GM23338 (cell line): ENCODE measurements at regions not wholly inside any gene's neighbourhood (a gene's known extent, or its start where the extent isn't known, plus 50 kb on each side); places are given as distances from the start of the nearest gene placed in this dataset.

Source experiments
- ATAC-seq: fragments of 200-7000 bp; cut with Tn5 transposase; 3 replicates; pipeline ENCODE4 v1.9.1; 2020
- DNase-seq: peaks from one replicate; pipeline ENCODE4 v3.0.0-alpha.2; 2015; ENCODE audit warnings: low spot score
- H2AFZ ChIP-seq: fragments of 200-600 bp; sonication (generic); 2 replicates; pipeline ENCODE4 v1.8.0; 2016; ENCODE audit warnings: antibody characterized with exemption, mild to moderate bottlenecking, moderate library complexity
- H3F3A ChIP-seq: fragments of 200-600 bp; sonication (generic); replicated peaks from 2 replicates; pipeline ENCODE4 v1.8.0; 2017; ENCODE audit warnings: antibody characterized with exemption, mixed run types, low read depth
- H3K27ac ChIP-seq: fragments of 200-600 bp; sonication (generic); 2 replicates; pipeline ENCODE4 v1.6.1; 2016; ENCODE audit warnings: low read depth
- H3K27me3 ChIP-seq: fragments of 200-600 bp; sonication (generic); 2 replicates; pipeline ENCODE4 v1.8.0; 2016; ENCODE audit warnings: mild to moderate bottlenecking, mixed run types, moderate library complexity; ENCODE audit not compliant: insufficient read depth
- H3K36me3 ChIP-seq: fragments of 200-600 bp; sonication (generic); 2 replicates; pipeline ENCODE4 v1.8.0; 2016; ENCODE audit warnings: mild to moderate bottlenecking; ENCODE audit not compliant: insufficient read depth
- H3K4me1 ChIP-seq: fragments of 200-600 bp; sonication (generic); 2 replicates; pipeline ENCODE4 v1.8.0; 2016; ENCODE audit warnings: mild to moderate bottlenecking, moderate library complexity; ENCODE audit not compliant: insufficient read depth
- H3K4me2 ChIP-seq: fragments of 200-600 bp; sonication (generic); 2 replicates; pipeline ENCODE4 v1.7.1; 2017; ENCODE audit warnings: mixed run types
- H3K4me3 ChIP-seq: fragments of 200-600 bp; sonication (generic); 2 replicates; pipeline ENCODE4 v1.6.1; 2016; ENCODE audit warnings: mixed run types
- H3K79me2 ChIP-seq: fragments of 200-600 bp; sonication (generic); replicated peaks from 2 replicates; pipeline ENCODE4 v1.8.0; 2017; ENCODE audit warnings: mild to moderate bottlenecking; ENCODE audit not compliant: insufficient read depth
- H3K9me2 ChIP-seq: fragments of 200-600 bp; sonication (generic); 2 replicates; pipeline ENCODE4 v1.8.0; 2017; ENCODE audit not compliant: insufficient read depth
- H4K20me1 ChIP-seq: fragments of 200-600 bp; sonication (generic); replicated peaks from 2 replicates; pipeline ENCODE4 v1.8.0; 2017; ENCODE audit warnings: mild to moderate bottlenecking; ENCODE audit not compliant: insufficient read depth
- H3K27ac Mint-ChIP-seq: 2 replicates; pipeline ENCODE4 v1.8.0; 2020; ENCODE audit warnings: inconsistent platforms, mild to moderate bottlenecking, moderate library complexity, mixed read lengths
- H3K27me3 Mint-ChIP-seq: 3 replicates; pipeline ENCODE4 v1.8.0; 2022; ENCODE audit warnings: low read depth, mild to moderate bottlenecking, moderate library complexity, mixed read lengths, inconsistent platforms; ENCODE audit not compliant: insufficient read depth, poor library complexity
- H3K36me3 Mint-ChIP-seq: 3 replicates; pipeline ENCODE4 v1.8.0; 2021; ENCODE audit warnings: low read depth, mild to moderate bottlenecking, inconsistent platforms, moderate library complexity, mixed read lengths
- H3K4me1 Mint-ChIP-seq: 3 replicates; pipeline ENCODE4 v1.8.0; 2020; ENCODE audit warnings: mild to moderate bottlenecking, inconsistent platforms, mixed read lengths
- H3K4me3 Mint-ChIP-seq: 3 replicates; pipeline ENCODE4 v1.8.0; 2021; ENCODE audit warnings: moderate library complexity, mild to moderate bottlenecking, inconsistent platforms, mixed read lengths
- H3K9me3 Mint-ChIP-seq: 3 replicates; pipeline ENCODE4 v1.8.0; 2020; ENCODE audit warnings: moderate library complexity, mild to moderate bottlenecking, inconsistent platforms, mixed read lengths
- CREB1 ChIP-seq: fragments of 250-450 bp; sonication (Bioruptor Pico); IDR thresholded peaks from 2 replicates; pipeline ENCODE4 v1.5.0; 2020; ENCODE audit warnings: low read depth, mild to moderate bottlenecking, moderate library complexity
- CTCF ChIP-seq, 2 experiments: fragments of 200-600 bp in 1 of 2; sonication (generic) in 1 of 2; conservative IDR thresholded peaks; 2 replicates each; pipeline versions ENCODE4 v1.5.1 to v1.6.1; 2016 to 2017; ENCODE audit warnings: antibody characterized with exemption in 2 of 2, low read depth in 2 of 2, mild to moderate bottlenecking in 2 of 2, moderate library complexity in 1 of 2
- ETS1 ChIP-seq: IDR thresholded peaks from 2 replicates; pipeline ENCODE4 v1.6.1; 2016; ENCODE audit warnings: antibody characterized with exemption
- EZH2 ChIP-seq: fragments of 200-600 bp; sonication (generic); IDR thresholded peaks from one replicate; pipeline ENCODE4 v1.8.0; 2017; ENCODE audit warnings: antibody characterized with exemption, mild to moderate bottlenecking, low read depth; ENCODE audit not compliant: unreplicated experiment
- EZH2phosphoT487 ChIP-seq: fragments of 200-600 bp; sonication (generic); IDR thresholded peaks from one replicate; pipeline ENCODE4 v1.8.1; 2018; ENCODE audit warnings: antibody characterized with exemption; ENCODE audit not compliant: unreplicated experiment
- JUNB ChIP-seq: IDR thresholded peaks from one replicate; pipeline ENCODE4 v1.6.1; 2016; ENCODE audit warnings: antibody characterized with exemption; ENCODE audit not compliant: unreplicated experiment
- NANOG ChIP-seq: IDR thresholded peaks from 2 replicates; pipeline ENCODE4 v1.6.1; 2016; ENCODE audit warnings: antibody characterized with exemption, borderline replicate concordance
- POLR2AphosphoS5 ChIP-seq: IDR thresholded peaks from 2 replicates; pipeline ENCODE4 v1.6.1; 2016; ENCODE audit warnings: antibody characterized with exemption, low read depth
- REST ChIP-seq: IDR thresholded peaks from one replicate; pipeline ENCODE4 v1.6.1; 2018; ENCODE audit warnings: antibody characterized with exemption; ENCODE audit not compliant: unreplicated experiment
- STAT1 ChIP-seq: IDR thresholded peaks from one replicate; pipeline ENCODE4 v1.6.1; 2016; ENCODE audit warnings: antibody characterized with exemption; ENCODE audit not compliant: unreplicated experiment
- ZNF114 ChIP-seq: fragments of 250-450 bp; sonication (Bioruptor Pico); IDR thresholded peaks from 2 replicates; pipeline ENCODE4 v1.5.0; 2020; ENCODE audit warnings: mild to moderate bottlenecking, moderate library complexity
- ZNF331 ChIP-seq: fragments of 250-450 bp; sonication (Bioruptor Pico); IDR thresholded peaks from 2 replicates; pipeline ENCODE4 v1.5.0; 2020; ENCODE audit warnings: low read depth, mild to moderate bottlenecking, moderate library complexity
- ZNF462 ChIP-seq: fragments of 250-450 bp; sonication (Bioruptor Pico); IDR thresholded peaks from 2 replicates; pipeline ENCODE4 v1.5.0; 2020; ENCODE audit warnings: mild to moderate bottlenecking, moderate library complexity

- H3K79me2 ChIP-seq, result no peaks in the 10 kb centered on the region
- no peak overlapping the region for H3K27ac Mint-ChIP-seq
- ATAC-seq (no peak), DNase-seq (no peak)
- no peak overlapping the region for H3K4me3 ChIP-seq
- no peaks in the 10 kb centered on the region for H4K20me1 ChIP-seq
- H3K27me3 ChIP-seq, result no peaks in the 10 kb centered on the region
- no peaks in the 10 kb centered on the region for H3K9me3 Mint-ChIP-seq
- no peaks in the 10 kb centered on the region; the same call in 2 of the 3 replicates for H3K36me3 Mint-ChIP-seq
- peaks cover 3% of the 10 kb centered on the region; the same call in 1 of the 2 replicates for H3K4me1 ChIP-seq
- H3K9me2 ChIP-seq, result no peaks in the 10 kb centered on the region
- TF ChIP-seq EZH2 (no peak), STAT1 (no peak), ZNF331 (CRISPR knock-in tag) (no peak), ETS1 (no peak), REST (no peak), EZH2phosphoT487 (no peak), ZNF462 (CRISPR knock-in tag) (no peak), CREB1 (CRISPR knock-in tag) (no peak), POLR2AphosphoS5 (no peak), JUNB (no peak), CTCF (conservative IDR thresholded peaks at IDR 0.05; ENCODE audit: low read depth in 2 of 2) (no peak), NANOG (no peak), ZNF114 (no peak)
- H3K27me3 Mint-ChIP-seq, result no peaks in the 10 kb centered on the region
- no peaks in the 10 kb centered on the region for H3K36me3 ChIP-seq
- H3K4me2 ChIP-seq, result no peak overlapping the region
- no peaks in the 10 kb centered on the region for H3F3A ChIP-seq
- H3K4me1 Mint-ChIP-seq, result peaks cover 6% of the 10 kb centered on the region; the same call in 2 of the 3 replicates
- no peak overlapping the region for H2AFZ ChIP-seq
- H3K4me3 Mint-ChIP-seq, result no peak overlapping the region
- no peak overlapping the region for H3K27ac ChIP-seq
Measured at GRCh38 chr13:54901316-54901715, 1872.7 kb downstream of the OLFM4 start.
